ENCODE measurements at regions not wholly inside any gene's neighbourhood (a gene's known extent, or its start where the extent isn't known, plus 50 kb on each side); places are given as distances from the start of the nearest gene placed in this dataset.

- Histone ChIP-seq H3K4me1 (ENCODE audit: control insufficient read depth, insufficient read depth, low read length) (no peaks in the 10 kb centered on the region), H3K4me3 (ENCODE audit: low read depth, low read length) (no peak overlapping the region), H3K9ac (ENCODE audit: low read depth, low read length) (no peak overlapping the region), H3K27ac (ENCODE audit: low read depth, low read length) (no peak overlapping the region), H3K27me3 (ENCODE audit: control insufficient read depth, insufficient read depth, low read length) (no peaks in the 10 kb centered on the region), H3K36me3 (ENCODE audit: control insufficient read depth, insufficient read depth, low read length) (no peaks in the 10 kb centered on the region), H3K9me3 (ENCODE audit: control insufficient read depth, insufficient read depth, low read length) (no peaks in the 10 kb centered on the region)
Measured at GRCh38 chr1:70906800-70907199, 140.8 kb downstream of the PTGER3 start.

DNA sequence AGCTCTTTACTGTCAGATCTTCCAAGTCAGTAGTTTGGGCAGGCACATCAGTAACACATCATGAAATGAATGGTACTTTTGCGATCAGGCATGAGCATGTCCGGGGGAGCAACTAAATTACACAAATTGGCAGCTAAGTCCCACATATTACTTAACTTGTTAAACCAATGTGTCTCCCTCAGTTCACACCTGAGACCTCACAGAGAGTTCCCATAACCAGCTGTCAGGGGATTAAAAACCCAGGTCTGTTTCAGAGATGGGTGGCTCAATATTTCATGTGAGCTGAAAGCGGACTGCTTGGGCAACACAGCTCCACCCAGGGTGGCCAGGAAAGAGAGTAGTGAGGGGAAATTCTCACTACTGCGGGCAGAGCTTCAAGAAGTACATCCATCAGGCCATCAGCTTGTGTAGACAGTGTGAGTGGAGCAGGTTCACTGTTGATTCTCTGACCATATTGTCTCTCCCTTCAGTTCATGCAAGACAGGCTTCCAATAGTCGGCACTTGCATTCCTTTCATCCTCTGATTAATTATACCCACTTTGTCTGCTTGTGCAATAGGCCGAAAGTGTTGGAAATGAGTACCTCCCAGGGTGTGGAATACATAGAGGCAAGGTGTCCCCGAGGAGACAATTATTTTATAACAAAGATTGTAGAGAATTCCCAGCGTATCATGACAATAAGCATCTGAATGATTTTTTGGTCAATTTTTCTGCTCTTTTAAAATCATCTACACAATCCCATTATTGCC is 139.9 kb downstream of the PTGER3 start:
- Histone ChIP-seq H3K9ac (ENCODE audit: low read depth, low read length) (no peak overlapping the region), H3K27me3 (ENCODE audit: control insufficient read depth, insufficient read depth, low read length) (no peaks in the 10 kb centered on the region), H3K36me3 (ENCODE audit: control insufficient read depth, insufficient read depth, low read length) (no peaks in the 10 kb centered on the region)

DNA sequence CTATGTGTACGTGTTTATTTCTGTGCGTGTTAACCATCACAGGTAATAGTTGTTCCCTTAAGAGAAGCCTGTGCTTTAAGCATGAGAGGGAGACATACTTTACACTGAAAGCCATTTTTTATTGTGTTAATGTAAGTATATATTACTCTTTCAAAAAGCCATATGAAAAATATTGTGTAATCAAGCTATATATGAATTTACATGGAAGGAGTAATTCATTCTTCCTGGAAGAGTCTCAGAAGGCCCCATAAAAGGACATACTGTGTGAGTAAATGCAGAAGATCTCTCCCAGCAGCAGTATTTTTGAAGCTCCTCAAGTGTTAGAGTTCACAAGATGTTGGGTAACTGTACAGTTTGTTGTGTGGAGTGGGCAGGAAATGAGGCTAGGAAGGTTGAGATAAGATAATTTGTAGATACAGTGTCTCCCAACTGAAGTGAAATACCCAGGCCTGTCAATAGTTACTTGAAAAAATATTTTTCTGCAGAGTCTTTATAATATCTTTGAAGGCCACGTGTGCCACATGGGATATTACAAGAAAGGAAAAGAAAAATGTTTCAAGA is 138.3 kb downstream of the PTGER3 start:
- Histone ChIP-seq H3K27ac (ENCODE audit: low read depth, low read length) (no peak overlapping the region), H3K4me3 (ENCODE audit: low read depth, low read length) (no peak overlapping the region), H3K27me3 (ENCODE audit: control insufficient read depth, insufficient read depth, low read length) (no peaks in the 10 kb centered on the region), H3K9ac (ENCODE audit: low read depth, low read length) (no peak overlapping the region), H3K4me1 (ENCODE audit: control insufficient read depth, insufficient read depth, low read length) (no peaks in the 10 kb centered on the region), H3K9me3 (ENCODE audit: control insufficient read depth, insufficient read depth, low read length) (no peaks in the 10 kb centered on the region), H3K36me3 (ENCODE audit: control insufficient read depth, insufficient read depth, low read length) (no peaks in the 10 kb centered on the region)

More for the DNA sequence above, 139.9 kb downstream of the PTGER3 start:
- H3K4me3 ChIP-seq (ENCODE audit: low read depth, low read length) = no peak overlapping the region
- H3K9me3 ChIP-seq (ENCODE audit: control insufficient read depth, insufficient read depth, low read length) = no peaks in the 10 kb centered on the region
- no peak overlapping the region for H3K27ac ChIP-seq (ENCODE audit: low read depth, low read length)
- H3K4me1 ChIP-seq (ENCODE audit: control insufficient read depth, insufficient read depth, low read length) = no peaks in the 10 kb centered on the region

DNA sequence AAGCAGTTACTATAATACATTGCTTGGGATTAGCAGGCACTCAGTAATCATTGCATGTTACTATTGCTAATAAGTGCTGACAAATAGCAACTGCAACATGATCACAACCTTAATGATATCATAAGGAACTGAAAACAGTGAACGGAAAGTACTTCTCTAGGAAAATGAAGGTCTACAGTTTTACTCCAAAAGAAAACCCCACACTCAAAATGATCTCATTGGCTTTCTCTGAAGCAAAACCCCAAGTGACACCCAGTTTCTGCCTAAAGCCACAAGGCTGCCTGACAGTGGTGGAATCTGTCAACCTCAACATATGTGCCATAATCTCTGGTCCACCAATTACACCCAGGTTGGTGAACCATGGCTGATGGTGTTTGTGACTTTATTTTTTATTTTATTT is 137.6 kb downstream of the PTGER3 start:
- Histone ChIP-seq H3K9ac (ENCODE audit: low read depth, low read length) (no peak overlapping the region), H3K4me3 (ENCODE audit: low read depth, low read length) (no peak overlapping the region), H3K27me3 (ENCODE audit: control insufficient read depth, insufficient read depth, low read length) (no peaks in the 10 kb centered on the region), H3K4me1 (ENCODE audit: control insufficient read depth, insufficient read depth, low read length) (no peaks in the 10 kb centered on the region), H3K9me3 (ENCODE audit: control insufficient read depth, insufficient read depth, low read length) (no peaks in the 10 kb centered on the region), H3K27ac (ENCODE audit: low read depth, low read length) (no peak overlapping the region), H3K36me3 (ENCODE audit: control insufficient read depth, insufficient read depth, low read length) (no peaks in the 10 kb centered on the region)

- no peaks in the 10 kb centered on the region for H3K4me1 ChIP-seq (ENCODE audit: control insufficient read depth, insufficient read depth, low read length)
- H3K4me3 ChIP-seq (ENCODE audit: low read depth, low read length) = no peak overlapping the region
- no peak overlapping the region for H3K9ac ChIP-seq (ENCODE audit: low read depth, low read length)
- H3K27ac ChIP-seq (ENCODE audit: low read depth, low read length) = no peak overlapping the region
- no peaks in the 10 kb centered on the region for H3K9me3 ChIP-seq (ENCODE audit: control insufficient read depth, insufficient read depth, low read length)
- no peaks in the 10 kb centered on the region for H3K27me3 ChIP-seq (ENCODE audit: control insufficient read depth, insufficient read depth, low read length)
- H3K36me3 ChIP-seq (ENCODE audit: control insufficient read depth, insufficient read depth, low read length) = no peaks in the 10 kb centered on the region
Measured at GRCh38 chr1:70911861-70912260, 135.8 kb downstream of the PTGER3 start.

DNA sequence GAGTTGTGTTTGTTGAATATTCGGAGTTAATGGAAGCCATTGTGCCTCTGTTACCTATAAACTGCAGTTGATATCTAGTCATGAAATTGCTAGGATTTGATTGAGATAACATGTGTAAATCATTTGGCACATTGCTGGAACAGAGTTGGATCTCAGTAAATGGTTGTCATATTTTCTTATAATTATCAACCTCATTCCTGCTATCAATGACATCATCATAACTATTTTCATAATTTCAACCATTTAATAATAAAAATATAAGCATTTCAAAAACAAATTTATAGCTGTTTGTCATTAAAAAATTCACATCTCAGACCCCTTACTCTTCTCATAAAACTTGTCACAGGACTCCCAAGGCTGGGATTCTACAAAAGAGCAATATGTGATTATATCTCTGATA is 133.4 kb downstream of the PTGER3 start:
- H3K9me3 ChIP-seq (ENCODE audit: control insufficient read depth, insufficient read depth, low read length) = no peaks in the 10 kb centered on the region
- no peaks in the 10 kb centered on the region for H3K4me1 ChIP-seq (ENCODE audit: control insufficient read depth, insufficient read depth, low read length)
- H3K27me3 ChIP-seq (ENCODE audit: control insufficient read depth, insufficient read depth, low read length) = no peaks in the 10 kb centered on the region
- H3K36me3 ChIP-seq (ENCODE audit: control insufficient read depth, insufficient read depth, low read length) = no peaks in the 10 kb centered on the region
- no peak overlapping the region for H3K27ac ChIP-seq (ENCODE audit: low read depth, low read length)
- H3K4me3 ChIP-seq (ENCODE audit: low read depth, low read length) = no peak overlapping the region
- H3K9ac ChIP-seq (ENCODE audit: low read depth, low read length) = no peak overlapping the region

GRCh38 chr1:70915258-70916033 is 132.2 kb downstream of the PTGER3 start:
- Histone ChIP-seq H3K36me3 (ENCODE audit: control insufficient read depth, insufficient read depth, low read length) (no peaks in the 10 kb centered on the region), H3K9ac (ENCODE audit: low read depth, low read length) (no peak overlapping the region), H3K4me3 (ENCODE audit: low read depth, low read length) (no peak overlapping the region), H3K27me3 (ENCODE audit: control insufficient read depth, insufficient read depth, low read length) (no peaks in the 10 kb centered on the region), H3K27ac (ENCODE audit: low read depth, low read length) (no peak overlapping the region), H3K9me3 (ENCODE audit: control insufficient read depth, insufficient read depth, low read length) (peaks cover 1% of the 10 kb centered on the region), H3K4me1 (ENCODE audit: control insufficient read depth, insufficient read depth, low read length) (no peaks in the 10 kb centered on the region)

DNA sequence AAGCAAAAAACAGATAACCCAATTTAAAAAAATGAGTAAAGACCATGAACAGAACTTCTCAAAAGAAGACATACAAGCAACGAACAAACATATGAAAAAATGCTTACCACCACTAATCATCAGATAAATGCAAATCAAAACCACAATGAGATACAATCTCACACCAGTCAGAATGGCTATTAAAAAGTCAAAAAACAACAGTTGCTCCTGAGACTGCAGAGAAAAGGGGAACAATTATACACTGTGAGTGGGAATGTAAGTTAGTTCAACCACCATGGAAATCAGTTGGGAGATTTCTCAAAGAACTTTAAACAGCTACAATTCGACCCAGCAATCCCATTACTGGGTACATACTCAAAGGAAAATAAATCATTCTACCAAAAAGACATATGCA is 131.6 kb downstream of the PTGER3 start:
- H3K9ac ChIP-seq (ENCODE audit: low read depth, low read length) = no peak overlapping the region
- H3K4me1 ChIP-seq (ENCODE audit: control insufficient read depth, insufficient read depth, low read length) = no peaks in the 10 kb centered on the region
- no peak overlapping the region for H3K4me3 ChIP-seq (ENCODE audit: low read depth, low read length)
- H3K36me3 ChIP-seq (ENCODE audit: control insufficient read depth, insufficient read depth, low read length) = no peaks in the 10 kb centered on the region
- H3K9me3 ChIP-seq (ENCODE audit: control insufficient read depth, insufficient read depth, low read length) = peaks cover 6% of the 10 kb centered on the region
- H3K27me3 ChIP-seq (ENCODE audit: control insufficient read depth, insufficient read depth, low read length) = no peaks in the 10 kb centered on the region
- no peak overlapping the region for H3K27ac ChIP-seq (ENCODE audit: low read depth, low read length)

DNA sequence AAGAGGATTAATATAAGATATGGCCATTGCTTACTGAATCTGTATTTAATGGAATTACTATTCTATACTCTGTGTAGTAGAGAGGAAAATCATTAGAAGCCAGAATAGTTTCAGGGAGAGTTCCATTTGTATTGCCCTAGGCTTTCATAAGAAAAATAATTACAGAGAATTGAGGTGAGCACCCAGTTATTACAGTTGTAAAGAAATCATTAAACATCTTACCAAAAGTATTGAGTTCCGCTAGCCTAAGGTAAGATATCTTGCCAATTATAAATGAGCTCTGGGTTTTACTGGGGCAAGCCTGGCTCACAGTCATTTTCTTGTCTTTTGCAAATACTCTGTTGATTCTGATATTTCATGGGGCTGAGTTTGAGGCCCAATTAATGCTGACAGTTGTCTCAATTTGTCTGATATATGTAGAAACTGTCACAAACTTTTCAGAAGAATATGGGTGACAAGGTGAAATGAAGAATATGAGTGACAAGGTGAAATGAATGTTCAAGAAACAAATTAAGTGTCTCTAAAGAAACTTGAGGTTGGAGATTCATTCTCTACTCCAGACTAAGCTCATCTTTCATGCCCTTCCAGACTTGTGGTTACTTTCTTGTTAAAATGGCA is 127.8 kb downstream of the PTGER3 start:
- Histone ChIP-seq H3K27me3 (ENCODE audit: control insufficient read depth, insufficient read depth, low read length) (no peaks in the 10 kb centered on the region), H3K4me1 (ENCODE audit: control insufficient read depth, insufficient read depth, low read length) (no peaks in the 10 kb centered on the region), H3K36me3 (ENCODE audit: control insufficient read depth, insufficient read depth, low read length) (no peaks in the 10 kb centered on the region), H3K9me3 (ENCODE audit: control insufficient read depth, insufficient read depth, low read length) (peaks cover 38% of the 10 kb centered on the region), H3K9ac (ENCODE audit: low read depth, low read length) (no peak overlapping the region), H3K4me3 (ENCODE audit: low read depth, low read length) (no peak overlapping the region), H3K27ac (ENCODE audit: low read depth, low read length) (no peak overlapping the region)
